HEK293T (cell line): ENCODE measurements at regions not wholly inside any gene's neighbourhood (a gene's known extent, or its start where the extent isn't known, plus 50 kb on each side); places are given as distances from the start of the nearest gene placed in this dataset.

ENCODE experiments used
- BHLHE40 ChIP-seq: fragments of 450-650 bp; IDR thresholded peaks from 2 replicates; pipeline ENCODE4 v1.6.1; 2016; ENCODE audit warnings: mild to moderate bottlenecking, moderate library complexity, borderline replicate concordance
- FOXA1 ChIP-seq: fragments of 450-650 bp; IDR thresholded peaks from 2 replicates; pipeline ENCODE4 v1.6.1; 2016; ENCODE audit warnings: mild to moderate bottlenecking
- FOXK2 ChIP-seq: fragments of 450-650 bp; IDR thresholded peaks from 2 replicates; pipeline ENCODE4 v1.6.1; 2016; ENCODE audit warnings: mild to moderate bottlenecking
- HDGF ChIP-seq: fragments of 450-650 bp; IDR thresholded peaks from 2 replicates; pipeline ENCODE4 v1.6.1; 2017; ENCODE audit warnings: antibody characterized with exemption, borderline replicate concordance
- NFRKB ChIP-seq: fragments of 450-650 bp; IDR thresholded peaks from 2 replicates; pipeline ENCODE4 v1.6.1; 2016; ENCODE audit warnings: mild to moderate bottlenecking, moderate library complexity
- PKNOX1 ChIP-seq: fragments of 450-650 bp; IDR thresholded peaks from 2 replicates; pipeline ENCODE4 v1.6.1; 2016
- SUZ12 ChIP-seq: fragments of 450-650 bp; IDR thresholded peaks from 2 replicates; pipeline ENCODE4 v1.6.1; 2016; ENCODE audit warnings: mild to moderate bottlenecking

- TF ChIP-seq FOXA1 (no peak), HDGF (no peak), PKNOX1 (no peak), FOXK2 (no peak), NFRKB (no peak), SUZ12 (no peak), BHLHE40 (no peak)
Observed at GRCh38 chr2:152870239-152870638, 151.8 kb downstream of the ARL6IP6 start.
